Stimulated activated effector memory CD8-positive, alpha-beta T cell treated with anti-CD3 and anti-CD28 coated beads, Interleukin-12 subunit alpha, Interleukin-12 subunit beta, amount 100 ng/mL, for 72 hours (primary cell): ENCODE measurements at regions not wholly inside any gene's neighbourhood (a gene's known extent, or its start where the extent isn't known, plus 50 kb on each side); places are given as distances from the start of the nearest gene placed in this dataset.

Experiments
- ATAC-seq: fragments of 150-1000 bp; cut with Tn5 transposase; 2 replicates; pipeline ENCODE4 v1.10.0; 2021
- DNase-seq, 2 donors: peaks; one replicate each; pipeline ENCODE4 v3.0.0; 2021 to 2022; ENCODE audit warnings: low spot score in 2 of 2
- H3K27ac Mint-ChIP-seq: one replicate; pipeline ENCODE4 v1.8.0; 2022; ENCODE audit warnings: mild to moderate bottlenecking, mixed read lengths
- H3K36me3 Mint-ChIP-seq: one replicate; pipeline ENCODE4 v1.8.0; 2022; ENCODE audit warnings: mild to moderate bottlenecking, mixed read lengths
- H3K4me1 Mint-ChIP-seq: one replicate; pipeline ENCODE4 v1.8.0; 2022; ENCODE audit warnings: mixed read lengths
- H3K4me3 Mint-ChIP-seq: one replicate; pipeline ENCODE4 v1.8.0; 2022; ENCODE audit warnings: mild to moderate bottlenecking, mixed read lengths
- H3K9me3 Mint-ChIP-seq: one replicate; pipeline ENCODE4 v1.8.0; 2022; ENCODE audit warnings: mixed read lengths

GRCh38 chrX:110408949-110409588 is 50.4 kb downstream of the RTL9 start:
- Mint-ChIP-seq H3K9me3 (no peaks in the 10 kb centered on the region), H3K4me1 (peaks cover 12% of the 10 kb centered on the region), H3K36me3 (no peaks in the 10 kb centered on the region), H3K27ac (no peak overlapping the region), H3K4me3 (no peak overlapping the region)
- ATAC-seq = no peak
- DNase-seq = no peak

- Mint-ChIP-seq H3K4me1 (peaks cover 12% of the 10 kb centered on the region), H3K36me3 (no peaks in the 10 kb centered on the region), H3K9me3 (no peaks in the 10 kb centered on the region), H3K27ac (no peak overlapping the region), H3K4me3 (no peak overlapping the region)
- DNase-seq = no peak
- peak; percentile 85 for ATAC-seq
Measured at GRCh38 chrX:110409925-110410324, 51.3 kb downstream of the RTL9 start.

GRCh38 chrX:110410603-110411002 is 52.0 kb downstream of the RTL9 start:
- no peak for ATAC-seq
- Mint-ChIP-seq H3K4me3 (no peak overlapping the region), H3K36me3 (no peaks in the 10 kb centered on the region), H3K27ac (no peak overlapping the region), H3K9me3 (no peaks in the 10 kb centered on the region), H3K4me1 (peaks cover 12% of the 10 kb centered on the region)
- DNase-seq = no peak

GRCh38 chrX:110412971-110413726 is 54.5 kb downstream of the RTL9 start:
- Mint-ChIP-seq H3K27ac (no peak overlapping the region), H3K36me3 (no peaks in the 10 kb centered on the region)
- ATAC-seq = peak; percentile 87

GRCh38 chrX:110413727-110414124 is 55.1 kb downstream of the RTL9 start:
- Mint-ChIP-seq H3K4me3 (no peak overlapping the region), H3K36me3 (no peaks in the 10 kb centered on the region), H3K27ac (no peak overlapping the region), H3K9me3 (no peaks in the 10 kb centered on the region), H3K4me1 (peaks cover 12% of the 10 kb centered on the region)
- ATAC-seq (no peak), DNase-seq (no peak)

More at GRCh38 chrX:110412971-110413726, 54.5 kb downstream of the RTL9 start:
- no peak overlapping the region for H3K4me3 Mint-ChIP-seq
- no peaks in the 10 kb centered on the region for H3K9me3 Mint-ChIP-seq
- H3K4me1 Mint-ChIP-seq = peaks cover 12% of the 10 kb centered on the region
- DNase-seq = peak; percentile 42 to 76

- no peak overlapping the region for H3K4me3 Mint-ChIP-seq
- no peak for DNase-seq
- ATAC-seq = no peak
- H3K27ac Mint-ChIP-seq = no peak overlapping the region
- H3K4me1 Mint-ChIP-seq = peaks cover 12% of the 10 kb centered on the region
- H3K36me3 Mint-ChIP-seq = no peaks in the 10 kb centered on the region
- H3K9me3 Mint-ChIP-seq = no peaks in the 10 kb centered on the region
Measured at GRCh38 chrX:110414273-110414672, 55.6 kb downstream of the RTL9 start.

- no peak for DNase-seq
- no peaks in the 10 kb centered on the region for H3K36me3 Mint-ChIP-seq
- H3K4me1 Mint-ChIP-seq = peaks cover 12% of the 10 kb centered on the region
- H3K4me3 Mint-ChIP-seq = no peak overlapping the region
- no peaks in the 10 kb centered on the region for H3K9me3 Mint-ChIP-seq
- ATAC-seq = no peak
- H3K27ac Mint-ChIP-seq = no peak overlapping the region
Measured at GRCh38 chrX:110414679-110415439, 56.2 kb downstream of the RTL9 start.

- no peak for DNase-seq
- Mint-ChIP-seq H3K36me3 (no peaks in the 10 kb centered on the region), H3K4me3 (no peak overlapping the region), H3K4me1 (peaks cover 12% of the 10 kb centered on the region), H3K27ac (no peak overlapping the region), H3K9me3 (no peaks in the 10 kb centered on the region)
- no peak for ATAC-seq
Measured at GRCh38 chrX:110415440-110416170, 57.0 kb downstream of the RTL9 start.

- peaks cover 12% of the 10 kb centered on the region for H3K4me1 Mint-ChIP-seq
- ATAC-seq (no peak), DNase-seq (no peak)
- H3K36me3 Mint-ChIP-seq = no peaks in the 10 kb centered on the region
- no peak overlapping the region for H3K4me3 Mint-ChIP-seq
- H3K27ac Mint-ChIP-seq = no peak overlapping the region
- H3K9me3 Mint-ChIP-seq = no peaks in the 10 kb centered on the region
Measured at GRCh38 chrX:110417128-110417527, 58.5 kb downstream of the RTL9 start.

GRCh38 chrX:110418316-110419235 is 59.9 kb downstream of the RTL9 start:
- H3K36me3 Mint-ChIP-seq = no peaks in the 10 kb centered on the region
- H3K27ac Mint-ChIP-seq = no peak overlapping the region
- ATAC-seq (no peak), DNase-seq (no peak)
- H3K9me3 Mint-ChIP-seq = no peaks in the 10 kb centered on the region
- peaks cover 4% of the 10 kb centered on the region for H3K4me1 Mint-ChIP-seq
- no peak overlapping the region for H3K4me3 Mint-ChIP-seq

GRCh38 chrX:110419512-110419911 is 60.9 kb downstream of the RTL9 start:
- no peak for ATAC-seq
- H3K9me3 Mint-ChIP-seq = no peaks in the 10 kb centered on the region

GRCh38 chrX:110420771-110421499 is 62.3 kb downstream of the RTL9 start:
- DNase-seq (no peak), ATAC-seq (no peak)
- H3K4me1 Mint-ChIP-seq = no peaks in the 10 kb centered on the region
- H3K36me3 Mint-ChIP-seq = no peaks in the 10 kb centered on the region
- no peak overlapping the region for H3K27ac Mint-ChIP-seq
- H3K4me3 Mint-ChIP-seq = no peak overlapping the region
- no peaks in the 10 kb centered on the region for H3K9me3 Mint-ChIP-seq

More at GRCh38 chrX:110419512-110419911, 60.9 kb downstream of the RTL9 start:
- Mint-ChIP-seq H3K4me1 (no peaks in the 10 kb centered on the region), H3K36me3 (no peaks in the 10 kb centered on the region), H3K4me3 (no peak overlapping the region), H3K27ac (no peak overlapping the region)
- no peak for DNase-seq

GRCh38 chrX:110421500-110422455 is 63.1 kb downstream of the RTL9 start:
- DNase-seq = no peak
- Mint-ChIP-seq H3K27ac (no peak overlapping the region), H3K4me1 (no peaks in the 10 kb centered on the region), H3K36me3 (no peaks in the 10 kb centered on the region), H3K9me3 (no peaks in the 10 kb centered on the region), H3K4me3 (no peak overlapping the region)
- no peak for ATAC-seq
